HepG2 (cell line): ENCODE measurements at regions not wholly inside any gene's neighbourhood (a gene's known extent, or its start where the extent isn't known, plus 50 kb on each side); places are given as distances from the start of the nearest gene placed in this dataset.

Source experiments
- AFF4 ChIP-seq: sonication (generic); formaldehyde crosslinking; IDR thresholded peaks from 2 replicates; pipeline ENCODE4 v1.4.0; 2020; ENCODE audit warnings: missing genetic modification reagents
- ATAD3A ChIP-seq: sonication (generic); formaldehyde crosslinking; IDR thresholded peaks from 2 replicates; pipeline ENCODE4 v1.4.0; 2020; ENCODE audit warnings: missing genetic modification reagents
- EZH2 ChIP-seq: conservative IDR thresholded peaks from 2 replicates; pipeline ENCODE4 v1.6.1; 2012; ENCODE audit warnings: mild to moderate bottlenecking, low read depth, low read length, moderate library complexity
- FOXA3 ChIP-seq: IDR thresholded peaks from 2 replicates; pipeline ENCODE4 v1.6.1; 2016; ENCODE audit warnings: missing genetic modification reagents, missing compliant biosample characterization
- MXD3 ChIP-seq: IDR thresholded peaks from 2 replicates; pipeline ENCODE4 v1.6.1; 2016; ENCODE audit warnings: mild to moderate bottlenecking, missing biosample characterization, missing genetic modification reagents
- PCBP2 ChIP-seq: fragments of 200-400 bp; formaldehyde crosslinking; optimal IDR thresholded peaks from 2 replicates; pipeline ENCODE3; 2018; ENCODE audit warnings: low read length, low read depth; ENCODE audit not compliant: poor library complexity, severe bottlenecking
- ZBTB39 ChIP-seq: sonication (generic); formaldehyde crosslinking; IDR thresholded peaks from 2 replicates; pipeline ENCODE4 v1.5.0; 2020; ENCODE audit warnings: missing genetic modification reagents
- ZFP41 ChIP-seq: sonication (generic); formaldehyde crosslinking; IDR thresholded peaks from 2 replicates; pipeline ENCODE4 v1.4.0; 2020; ENCODE audit warnings: mild to moderate bottlenecking, missing genetic modification reagents, borderline replicate concordance
- ZNF282 ChIP-seq: fragments of 450-650 bp; IDR thresholded peaks from 2 replicates; pipeline ENCODE4 v1.6.1; 2018; ENCODE audit not compliant: partially characterized antibody
- TF ChIP-seq, protein P1 (sequence below): sonication (generic); formaldehyde crosslinking; IDR thresholded peaks from 2 replicates; pipeline ENCODE4 v1.4.0; 2020; ENCODE audit warnings: missing genetic modification reagents

GRCh38 chr3:148158210-148158609 is 539.5 kb upstream of the AGTR1 start:
- no peak for TF ChIP-seq AFF4 (CRISPR knock-in tag)
- no peak for TF ChIP-seq EZH2
- no peak for TF ChIP-seq FOXA3 (CRISPR knock-in tag)
- no peak for TF ChIP-seq ZNF282
- TF ChIP-seq PCBP2: no peak
- TF ChIP-seq MXD3 (CRISPR knock-in tag): no peak
- TF ChIP-seq ZFP41: no peak
- TF ChIP-seq, protein P1, sequence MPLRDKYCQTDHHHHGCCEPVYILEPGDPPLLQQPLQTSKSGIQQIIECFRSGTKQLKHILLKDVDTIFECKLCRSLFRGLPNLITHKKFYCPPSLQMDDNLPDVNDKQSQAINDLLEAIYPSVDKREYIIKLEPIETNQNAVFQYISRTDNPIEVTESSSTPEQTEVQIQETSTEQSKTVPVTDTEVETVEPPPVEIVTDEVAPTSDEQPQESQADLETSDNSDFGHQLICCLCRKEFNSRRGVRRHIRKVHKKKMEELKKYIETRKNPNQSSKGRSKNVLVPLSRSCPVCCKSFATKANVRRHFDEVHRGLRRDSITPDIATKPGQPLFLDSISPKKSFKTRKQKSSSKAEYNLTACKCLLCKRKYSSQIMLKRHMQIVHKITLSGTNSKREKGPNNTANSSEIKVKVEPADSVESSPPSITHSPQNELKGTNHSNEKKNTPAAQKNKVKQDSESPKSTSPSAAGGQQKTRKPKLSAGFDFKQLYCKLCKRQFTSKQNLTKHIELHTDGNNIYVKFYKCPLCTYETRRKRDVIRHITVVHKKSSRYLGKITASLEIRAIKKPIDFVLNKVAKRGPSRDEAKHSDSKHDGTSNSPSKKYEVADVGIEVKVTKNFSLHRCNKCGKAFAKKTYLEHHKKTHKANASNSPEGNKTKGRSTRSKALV (CRISPR knock-in tag): no peak
- no peak for TF ChIP-seq ZBTB39 (CRISPR knock-in tag)
- no peak for TF ChIP-seq ATAD3A
